Vagina (tissue), 2 donors: ENCODE measurements at regions not wholly inside any gene's neighbourhood (a gene's known extent, or its start where the extent isn't known, plus 50 kb on each side); places are given as distances from the start of the nearest gene placed in this dataset.

Source experiments
- DNase-seq, 2 donors: peaks; one replicate each; pipeline ENCODE4 v3.0.0-alpha.2; 2017; ENCODE audit errors: extremely low spot score in 2 of 2
- H3K27ac ChIP-seq: fragments of 200-600 bp; sonication (generic); one replicate; pipeline ENCODE4 v1.5.1; 2019
- H3K27me3 ChIP-seq: fragments of 200-600 bp; sonication (generic); one replicate; pipeline ENCODE4 v1.5.1; 2019
- H3K36me3 ChIP-seq, 2 donors: fragments of 200-600 bp; sonication (generic); one replicate each; pipeline ENCODE4 v1.5.1; 2017 to 2019
- H3K4me1 ChIP-seq: fragments of 200-600 bp; sonication (generic); one replicate; pipeline ENCODE4 v1.5.1; 2019
- H3K4me3 ChIP-seq, 2 donors: fragments of 200-600 bp; sonication (generic); 1 replicate in 1 of 2; 2 replicates in 1 of 2; pipeline ENCODE4 v1.5.1; 2016 to 2019
- H3K9me3 ChIP-seq: fragments of 200-600 bp; sonication (generic); one replicate; pipeline ENCODE4 v1.5.1; 2019
- POLR2A ChIP-seq, 2 donors: fragments of 450-650 bp; IDR thresholded peaks; one replicate each; pipeline ENCODE4 v1.6.1; 2017; ENCODE audit warnings: antibody characterized with exemption in 2 of 2, mild to moderate bottlenecking in 2 of 2, moderate library complexity in 2 of 2
- POLR2AphosphoS5 ChIP-seq, 2 donors: sonication (generic); formaldehyde crosslinking; IDR thresholded peaks; one replicate each; pipeline ENCODE4 v1.9.0; 2017; ENCODE audit warnings: antibody characterized with exemption in 2 of 2, mild to moderate bottlenecking in 2 of 2, low read depth in 1 of 2; ENCODE audit not compliant: insufficient read depth in 1 of 2
- intact Hi-C: fragments of 100-400 bp; cut with DNase I; formaldehyde crosslinking; loops from one replicate; pipeline ENCODE4 v1.15.1; 2023
- TF ChIP-seq, protein P1 (sequence below), 3 experiments: fragments of 450-650 bp in 2 of 3; fragments of 200-600 bp in 1 of 3; sonication (generic) in 1 of 3; IDR thresholded peaks; one replicate each; pipeline ENCODE4 v1.5.1; 2017 to 2019; ENCODE audit warnings: antibody characterized with exemption in 3 of 3, mild to moderate bottlenecking in 2 of 3, moderate library complexity in 2 of 3

DNA sequence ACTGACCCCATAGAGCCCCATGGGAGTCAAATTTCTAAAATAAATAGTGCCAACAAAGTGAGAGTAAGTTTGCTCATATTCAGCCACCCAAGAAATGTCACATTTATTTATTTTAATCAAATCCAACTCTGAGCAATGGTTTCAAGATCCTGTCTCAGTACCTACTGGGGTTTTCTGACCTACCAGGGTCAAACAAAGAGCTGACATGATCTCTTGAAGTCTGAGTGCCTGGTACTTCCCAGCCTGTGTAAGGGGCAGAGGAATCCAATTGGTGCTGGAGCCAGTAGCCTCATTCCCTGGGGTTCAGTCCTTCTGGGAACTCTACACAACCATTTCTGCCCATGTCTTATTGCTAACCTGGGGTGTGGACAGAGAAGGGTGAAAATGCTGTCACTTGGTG is 104.6 kb upstream of the SERP2 start:
- Histone ChIP-seq H3K27ac (no peak overlapping the region), H3K4me1 (peaks cover 22% of the 10 kb centered on the region), H3K36me3 (no peaks in the 10 kb centered on the region), H3K27me3 (no peaks in the 10 kb centered on the region), H3K9me3 (no peaks in the 10 kb centered on the region), H3K4me3 (no peak overlapping the region)
- no peak for TF ChIP-seq POLR2A (IDR thresholded peaks at IDR 0.05)
- TF ChIP-seq POLR2AphosphoS5 (IDR thresholded peaks at IDR 0.05; ENCODE audit: insufficient read depth in 1 of 2, low read depth in 1 of 2), result no peak
- TF ChIP-seq, protein P1, sequence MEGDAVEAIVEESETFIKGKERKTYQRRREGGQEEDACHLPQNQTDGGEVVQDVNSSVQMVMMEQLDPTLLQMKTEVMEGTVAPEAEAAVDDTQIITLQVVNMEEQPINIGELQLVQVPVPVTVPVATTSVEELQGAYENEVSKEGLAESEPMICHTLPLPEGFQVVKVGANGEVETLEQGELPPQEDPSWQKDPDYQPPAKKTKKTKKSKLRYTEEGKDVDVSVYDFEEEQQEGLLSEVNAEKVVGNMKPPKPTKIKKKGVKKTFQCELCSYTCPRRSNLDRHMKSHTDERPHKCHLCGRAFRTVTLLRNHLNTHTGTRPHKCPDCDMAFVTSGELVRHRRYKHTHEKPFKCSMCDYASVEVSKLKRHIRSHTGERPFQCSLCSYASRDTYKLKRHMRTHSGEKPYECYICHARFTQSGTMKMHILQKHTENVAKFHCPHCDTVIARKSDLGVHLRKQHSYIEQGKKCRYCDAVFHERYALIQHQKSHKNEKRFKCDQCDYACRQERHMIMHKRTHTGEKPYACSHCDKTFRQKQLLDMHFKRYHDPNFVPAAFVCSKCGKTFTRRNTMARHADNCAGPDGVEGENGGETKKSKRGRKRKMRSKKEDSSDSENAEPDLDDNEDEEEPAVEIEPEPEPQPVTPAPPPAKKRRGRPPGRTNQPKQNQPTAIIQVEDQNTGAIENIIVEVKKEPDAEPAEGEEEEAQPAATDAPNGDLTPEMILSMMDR (IDR thresholded peaks at IDR 0.05), result no peak
- intact Hi-C loops, result no loop called here
- no peak for DNase-seq

DNA sequence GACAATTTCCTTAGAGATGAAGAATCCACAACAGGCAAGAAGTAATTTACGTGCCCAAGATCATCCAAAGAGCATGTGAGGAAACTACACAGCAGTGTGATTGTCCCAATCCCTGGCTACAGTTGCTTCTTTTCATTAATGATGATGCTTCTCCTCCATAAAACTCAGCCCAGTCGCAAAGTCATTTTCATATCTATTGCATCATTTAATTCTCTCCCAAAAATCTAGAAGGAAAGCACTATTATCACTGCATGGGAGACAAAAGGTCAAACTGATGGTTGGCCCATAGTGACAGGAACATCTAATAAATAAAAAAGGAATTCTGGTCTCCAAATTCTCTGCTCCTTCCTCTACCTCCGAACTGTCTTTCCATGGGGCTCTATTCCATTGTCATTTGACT is 103.5 kb upstream of the SERP2 start:
- peaks cover 31% of the 10 kb centered on the region for H3K4me1 ChIP-seq
- no peak overlapping the region for H3K4me3 ChIP-seq
- peak overlapping the region; percentile 44 for H3K27ac ChIP-seq
- no peaks in the 10 kb centered on the region for H3K27me3 ChIP-seq
- intact Hi-C loops, result loop anchor here (5.0 to 10.0 kb wide), 3 partner anchors 33 to 215 kb away; no protein-coding TSS in a partner anchor
- no peak for DNase-seq
- no peaks in the 10 kb centered on the region for H3K9me3 ChIP-seq
- no peaks in the 10 kb centered on the region for H3K36me3 ChIP-seq
- no peak for TF ChIP-seq POLR2A (IDR thresholded peaks at IDR 0.05)
- TF ChIP-seq POLR2AphosphoS5 (IDR thresholded peaks at IDR 0.05; ENCODE audit: insufficient read depth in 1 of 2, low read depth in 1 of 2), result no peak

DNA sequence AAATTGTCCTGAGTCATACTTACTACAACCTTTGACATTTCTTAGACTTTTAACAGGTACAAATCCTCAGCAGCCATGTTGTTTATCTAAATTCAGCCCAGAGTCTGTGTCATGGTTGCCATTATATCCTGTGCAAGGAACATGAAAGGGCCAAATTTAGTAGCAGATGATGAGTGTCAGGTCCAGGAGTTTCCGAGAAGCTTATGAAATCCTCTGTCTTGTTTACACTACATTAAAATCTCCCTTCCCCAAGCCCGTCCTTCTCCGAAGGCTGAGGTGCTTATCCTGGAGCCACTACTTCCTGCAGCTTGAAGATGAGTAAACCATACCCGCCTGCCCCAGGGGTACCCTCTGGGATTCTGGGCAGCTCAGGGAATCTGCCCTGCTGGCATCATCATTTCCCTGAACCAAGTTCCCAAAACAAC is 102.6 kb upstream of the SERP2 start:
- intact Hi-C loops, result loop anchor here (5.0 to 10.0 kb wide), 3 partner anchors 34 to 216 kb away; no protein-coding TSS in a partner anchor
- Histone ChIP-seq H3K4me1 (peaks cover 33% of the 10 kb centered on the region), H3K27ac (peak overlapping the region; percentile 87), H3K27me3 (no peaks in the 10 kb centered on the region), H3K4me3 (no peak overlapping the region), H3K9me3 (no peaks in the 10 kb centered on the region), H3K36me3 (no peaks in the 10 kb centered on the region)
- DNase-seq, result no peak
- TF ChIP-seq POLR2A (IDR thresholded peaks at IDR 0.05) (no peak), POLR2AphosphoS5 (IDR thresholded peaks at IDR 0.05; ENCODE audit: insufficient read depth in 1 of 2, low read depth in 1 of 2) (peak in 1 of 2 donors; percentile 84)

DNA sequence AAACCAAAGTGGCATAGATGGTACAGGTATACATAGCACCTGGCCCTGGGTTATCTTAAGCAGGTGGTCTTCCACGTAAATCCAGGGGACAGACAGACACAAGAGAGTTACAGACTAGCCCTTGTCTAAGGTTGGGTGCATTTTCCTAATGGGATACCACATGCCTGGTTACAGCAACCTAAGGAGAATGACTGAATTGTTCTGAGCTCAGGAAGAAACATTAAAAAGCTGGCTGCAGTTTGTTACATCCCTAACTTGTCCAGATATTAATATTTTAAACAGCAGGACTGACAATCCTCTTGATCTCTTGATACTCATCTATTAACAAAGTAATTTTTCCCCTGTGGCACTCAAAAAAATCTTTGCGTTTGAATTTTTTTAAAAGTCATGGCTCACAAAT is 102.2 kb upstream of the SERP2 start:
- Histone ChIP-seq H3K27ac (peak overlapping the region; percentile 87), H3K9me3 (no peaks in the 10 kb centered on the region), H3K4me3 (no peak overlapping the region), H3K4me1 (peaks cover 33% of the 10 kb centered on the region), H3K36me3 (no peaks in the 10 kb centered on the region), H3K27me3 (no peaks in the 10 kb centered on the region)
- TF ChIP-seq POLR2AphosphoS5 (IDR thresholded peaks at IDR 0.05; ENCODE audit: insufficient read depth in 1 of 2, low read depth in 1 of 2), result no peak
- TF ChIP-seq, protein P1 (IDR thresholded peaks at IDR 0.05), result no peak
- TF ChIP-seq POLR2A (IDR thresholded peaks at IDR 0.05), result no peak
- DNase-seq, result no peak
- intact Hi-C loops, result loop anchor here (5.0 to 10.0 kb wide), 3 partner anchors 34 to 217 kb away; no protein-coding TSS in a partner anchor

DNA sequence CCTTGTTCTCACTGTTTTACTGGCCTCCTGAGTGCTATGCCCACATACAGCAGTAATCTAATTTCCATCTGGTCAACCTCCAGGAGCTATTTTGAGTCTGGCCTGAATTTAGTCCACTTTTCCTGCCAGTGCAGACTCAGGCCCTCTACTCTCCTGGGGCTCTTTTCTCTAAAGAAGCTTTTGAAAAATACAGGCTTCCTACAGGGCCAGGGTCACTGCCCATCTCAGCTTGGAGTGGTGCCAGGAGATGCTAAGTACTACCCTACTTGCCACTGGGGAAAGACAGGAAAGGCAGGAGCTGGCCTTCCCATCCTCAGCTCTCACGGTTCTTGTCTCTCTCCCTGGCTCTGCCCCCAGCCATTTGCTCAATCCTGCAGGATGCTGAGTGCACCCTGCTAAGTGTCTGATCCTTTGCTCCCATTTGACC is 101.7 kb upstream of the SERP2 start:
- no peaks in the 10 kb centered on the region for H3K27me3 ChIP-seq
- peaks cover 33% of the 10 kb centered on the region for H3K4me1 ChIP-seq
- H3K27ac ChIP-seq, result peak overlapping the region; percentile 87
- no peaks in the 10 kb centered on the region for H3K36me3 ChIP-seq
- H3K9me3 ChIP-seq, result no peaks in the 10 kb centered on the region
- no peak for DNase-seq
- intact Hi-C loops, result loop anchor here (5.0 to 10.0 kb wide), 3 partner anchors 35 to 217 kb away; no protein-coding TSS in a partner anchor
- TF ChIP-seq POLR2A (IDR thresholded peaks at IDR 0.05) (no peak), POLR2AphosphoS5 (IDR thresholded peaks at IDR 0.05; ENCODE audit: insufficient read depth in 1 of 2, low read depth in 1 of 2) (peak in 1 of 2 donors; percentile 21)
- H3K4me3 ChIP-seq, result no peak overlapping the region

DNA sequence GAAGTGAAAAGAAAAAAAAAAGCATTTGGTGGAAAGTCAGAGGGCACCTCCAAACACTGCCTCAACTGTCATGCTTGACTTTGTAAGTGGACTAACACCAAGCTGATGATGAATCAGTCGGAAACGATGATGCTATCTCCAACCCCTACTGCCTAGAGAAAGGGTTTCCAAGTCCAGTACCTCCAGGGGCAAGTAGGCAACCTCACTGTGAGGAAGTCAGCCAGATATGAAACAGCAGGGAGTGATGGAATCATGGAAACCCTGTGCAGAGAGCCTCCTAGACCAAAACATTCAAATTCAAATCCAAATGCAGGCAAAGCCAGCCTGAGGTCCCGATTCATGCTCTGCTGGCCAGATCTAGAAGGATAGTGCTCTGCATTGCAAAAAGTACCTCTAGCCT is 100.9 kb upstream of the SERP2 start:
- H3K4me3 ChIP-seq, result no peak overlapping the region
- H3K36me3 ChIP-seq, result no peaks in the 10 kb centered on the region
- intact Hi-C loops, result loop anchor here (5.0 to 10.0 kb wide), 3 partner anchors 35 to 218 kb away; no protein-coding TSS in a partner anchor
- no peaks in the 10 kb centered on the region for H3K27me3 ChIP-seq
- DNase-seq, result no peak
- peak overlapping the region; percentile 87 for H3K27ac ChIP-seq
- no peaks in the 10 kb centered on the region for H3K9me3 ChIP-seq
- TF ChIP-seq POLR2AphosphoS5 (IDR thresholded peaks at IDR 0.05; ENCODE audit: insufficient read depth in 1 of 2, low read depth in 1 of 2) (no peak), POLR2A (IDR thresholded peaks at IDR 0.05) (no peak)
- TF ChIP-seq, protein P1 (IDR thresholded peaks at IDR 0.05), result no peak
- peaks cover 33% of the 10 kb centered on the region for H3K4me1 ChIP-seq
